Neural crest cell (in vitro differentiated cells): ENCODE measurements at regions not wholly inside any gene's neighbourhood (a gene's known extent, or its start where the extent isn't known, plus 50 kb on each side); places are given as distances from the start of the nearest gene placed in this dataset.

Source experiments
- DNase-seq: peaks from one replicate; pipeline ENCODE4 v3.0.0; 2021; ENCODE audit warnings: low read depth, mixed read lengths, low spot score
- H3K27ac Mint-ChIP-seq: one replicate; pipeline ENCODE4 v1.8.0; 2021; ENCODE audit warnings: mild to moderate bottlenecking, mixed read lengths; ENCODE audit not compliant: unreplicated experiment
- H3K27me3 Mint-ChIP-seq: 2 replicates; pipeline ENCODE4 v1.8.0; 2021; ENCODE audit warnings: low read depth, mild to moderate bottlenecking, mixed read lengths
- H3K36me3 Mint-ChIP-seq: 2 replicates; pipeline ENCODE4 v1.8.0; 2021; ENCODE audit warnings: low read depth, mild to moderate bottlenecking, mixed read lengths
- H3K4me1 Mint-ChIP-seq: 2 replicates; pipeline ENCODE4 v1.8.0; 2021; ENCODE audit warnings: mixed read lengths
- H3K4me3 Mint-ChIP-seq: one replicate; pipeline ENCODE4 v1.8.0; 2021; ENCODE audit warnings: mild to moderate bottlenecking, mixed read lengths
- H3K9me3 Mint-ChIP-seq: 2 replicates; pipeline ENCODE4 v1.8.0; 2021; ENCODE audit warnings: mixed read lengths
- CTCF ChIP-seq: fragments of 200-600 bp; sonication (generic); conservative IDR thresholded peaks from 2 replicates; pipeline ENCODE4 v1.5.0; 2021; ENCODE audit warnings: antibody characterized with exemption, mild to moderate bottlenecking

GRCh38 chr21:15151385-15152103 is 86.7 kb upstream of the NRIP1 start:
- no peaks in the 10 kb centered on the region for H3K4me1 Mint-ChIP-seq

GRCh38 chr21:15152591-15152990 is 87.8 kb upstream of the NRIP1 start:
- Mint-ChIP-seq H3K27me3 (no peaks in the 10 kb centered on the region), H3K36me3 (peaks cover 16% of the 10 kb centered on the region), H3K9me3 (peaks cover 11% of the 10 kb centered on the region), H3K4me1 (no peaks in the 10 kb centered on the region), H3K4me3 (no peak overlapping the region), H3K27ac (no peak overlapping the region)
- TF ChIP-seq CTCF, result no peak
- DNase-seq, result no peak

More at GRCh38 chr21:15151385-15152103, 86.7 kb upstream of the NRIP1 start:
- no peak for DNase-seq
- Mint-ChIP-seq H3K36me3 (peaks cover 8% of the 10 kb centered on the region), H3K4me3 (no peak overlapping the region), H3K9me3 (peaks cover 4% of the 10 kb centered on the region), H3K27me3 (no peaks in the 10 kb centered on the region), H3K27ac (no peak overlapping the region)
- TF ChIP-seq CTCF, result no peak

GRCh38 chr21:15159382-15160020 is 94.7 kb upstream of the NRIP1 start:
- H3K27me3 Mint-ChIP-seq, result no peaks in the 10 kb centered on the region
- peaks cover 20% of the 10 kb centered on the region for H3K36me3 Mint-ChIP-seq

GRCh38 chr21:15160136-15160535 is 95.3 kb upstream of the NRIP1 start:
- Mint-ChIP-seq H3K27ac (no peak overlapping the region), H3K36me3 (peaks cover 17% of the 10 kb centered on the region), H3K27me3 (no peaks in the 10 kb centered on the region), H3K4me1 (peaks cover 11% of the 10 kb centered on the region), H3K4me3 (no peak overlapping the region), H3K9me3 (peaks cover 19% of the 10 kb centered on the region)
- DNase-seq, result no peak
- TF ChIP-seq CTCF, result no peak

More at GRCh38 chr21:15159382-15160020, 94.7 kb upstream of the NRIP1 start:
- Mint-ChIP-seq H3K27ac (no peak overlapping the region), H3K9me3 (peaks cover 23% of the 10 kb centered on the region), H3K4me1 (peaks cover 8% of the 10 kb centered on the region), H3K4me3 (no peak overlapping the region)
- no peak for TF ChIP-seq CTCF
- no peak for DNase-seq

- Mint-ChIP-seq H3K4me1 (peaks cover 11% of the 10 kb centered on the region), H3K36me3 (peaks cover 4% of the 10 kb centered on the region), H3K27me3 (no peaks in the 10 kb centered on the region), H3K4me3 (no peak overlapping the region), H3K27ac (no peak overlapping the region), H3K9me3 (peaks cover 8% of the 10 kb centered on the region)
- no peak for DNase-seq
- no peak for TF ChIP-seq CTCF
These were observed 98.1 kb upstream of the NRIP1 start for GRCh38 chr21:15162921-15163320.
